Lower lobe of right lung (tissue), 2 donors: ENCODE measurements at regions not wholly inside any gene's neighbourhood (a gene's known extent, or its start where the extent isn't known, plus 50 kb on each side); places are given as distances from the start of the nearest gene placed in this dataset.
"Not testable (repeated sequence)": the region's sequence is repeated elsewhere in the genome, so short reads cannot be mapped to it uniquely, and the experiment has no call there.

Experiments
- ATAC-seq, 2 donors: fragments of 200-7000 bp; cut with Tn5 transposase; one replicate each; pipeline ENCODE4 v1.9.1; 2020 to 2022; ENCODE audit warnings: mild to moderate bottlenecking in 2 of 2, moderate library complexity in 2 of 2
- DNase-seq: peaks from one replicate; pipeline ENCODE4 v3.0.0-alpha.2; 2020
- H3K27ac ChIP-seq: fragments of 200-600 bp; one replicate; pipeline ENCODE4 v1.8.0; 2022
- H3K27me3 ChIP-seq: fragments of 200-600 bp; one replicate; pipeline ENCODE4 v1.8.0; 2022; ENCODE audit warnings: low read depth
- H3K36me3 ChIP-seq: fragments of 200-600 bp; one replicate; pipeline ENCODE4 v1.8.0; 2022; ENCODE audit warnings: mild to moderate bottlenecking
- H3K4me1 ChIP-seq: fragments of 200-600 bp; one replicate; pipeline ENCODE4 v1.8.0; 2022
- H3K4me3 ChIP-seq: fragments of 200-600 bp; one replicate; pipeline ENCODE4 v1.8.0; 2022; ENCODE audit warnings: mild to moderate bottlenecking
- H3K9me3 ChIP-seq: fragments of 200-600 bp; one replicate; pipeline ENCODE4 v1.8.0; 2022
- CTCF ChIP-seq: fragments of 200-600 bp; IDR thresholded peaks from one replicate; pipeline ENCODE4 v1.8.0; 2022; ENCODE audit warnings: antibody characterized with exemption, mild to moderate bottlenecking
- intact Hi-C: fragments of 100-400 bp; cut with DNase I; formaldehyde crosslinking; loops from one replicate; pipeline ENCODE4 v1.11.0; 2022
- donor health status: DM: no; HTN: yes; CAD: no; lungs with severe emphysema.

GRCh38 chr1:89436856-89437255 is 73.0 kb downstream of the GBP6 start:
- intact Hi-C loops, result no loop called here
- DNase-seq (no peak), ATAC-seq (no peak)
- no peaks in the 10 kb centered on the region for H3K27me3 ChIP-seq
- H3K27ac ChIP-seq, result no peak overlapping the region
- no peaks in the 10 kb centered on the region for H3K36me3 ChIP-seq
- peaks cover 27% of the 10 kb centered on the region for H3K9me3 ChIP-seq
- TF ChIP-seq CTCF, result no peak
- H3K4me1 ChIP-seq, result no peaks in the 10 kb centered on the region
- no peak overlapping the region for H3K4me3 ChIP-seq

- DNase-seq, ATAC-seq, H3K27me3 ChIP-seq, H3K27ac ChIP-seq, intact Hi-C loops, H3K4me3 ChIP-seq, H3K4me1 ChIP-seq, H3K36me3 ChIP-seq: not testable (repeated sequence)
- H3K9me3 ChIP-seq, result peaks cover 27% of the 10 kb centered on the region
These were observed 74.4 kb downstream of the GBP6 start for GRCh38 chr1:89438301-89438700.

GRCh38 chr1:89440911-89441310 is 77.1 kb downstream of the GBP6 start:
- intact Hi-C loops, result no loop called here
- no peak overlapping the region for H3K4me3 ChIP-seq
- H3K36me3 ChIP-seq, result no peaks in the 10 kb centered on the region
- DNase-seq (no peak), ATAC-seq (no peak)
- H3K27ac ChIP-seq, result no peak overlapping the region
- H3K27me3 ChIP-seq, result no peaks in the 10 kb centered on the region
- no peak for TF ChIP-seq CTCF
- peaks cover 27% of the 10 kb centered on the region for H3K9me3 ChIP-seq
- H3K4me1 ChIP-seq, result no peaks in the 10 kb centered on the region

GRCh38 chr1:89444791-89445190 is 79.8 kb upstream of the LRRC8B start:
- ATAC-seq, result no peak
- no peak overlapping the region for H3K27ac ChIP-seq
- intact Hi-C loops, result no loop called here
- TF ChIP-seq CTCF, result no peak
- no peak for DNase-seq
- H3K4me3 ChIP-seq, result no peak overlapping the region
- no peaks in the 10 kb centered on the region for H3K36me3 ChIP-seq
- peaks cover 4% of the 10 kb centered on the region for H3K9me3 ChIP-seq
- no peaks in the 10 kb centered on the region for H3K4me1 ChIP-seq
- H3K27me3 ChIP-seq, result no peaks in the 10 kb centered on the region

GRCh38 chr1:89451011-89451410 is 73.6 kb upstream of the LRRC8B start:
- ATAC-seq (no peak), DNase-seq (no peak)
- H3K4me1 ChIP-seq, result no peaks in the 10 kb centered on the region

More at GRCh38 chr1:89451011-89451410, 73.6 kb upstream of the LRRC8B start:
- no peaks in the 10 kb centered on the region for H3K36me3 ChIP-seq
- H3K27me3 ChIP-seq, result no peaks in the 10 kb centered on the region
- intact Hi-C loops, result no loop called here
- no peak overlapping the region for H3K4me3 ChIP-seq
- TF ChIP-seq CTCF, result no peak
- H3K27ac ChIP-seq, result no peak overlapping the region
- H3K9me3 ChIP-seq, result no peaks in the 10 kb centered on the region
